ENCODE measurements at regions not wholly inside any gene's neighbourhood (a gene's known extent, or its start where the extent isn't known, plus 50 kb on each side); places are given as distances from the start of the nearest gene placed in this dataset.
"Not testable (repeated sequence)": the region's sequence is repeated elsewhere in the genome, so short reads cannot be mapped to it uniquely, and the experiment has no call there.

DNA sequence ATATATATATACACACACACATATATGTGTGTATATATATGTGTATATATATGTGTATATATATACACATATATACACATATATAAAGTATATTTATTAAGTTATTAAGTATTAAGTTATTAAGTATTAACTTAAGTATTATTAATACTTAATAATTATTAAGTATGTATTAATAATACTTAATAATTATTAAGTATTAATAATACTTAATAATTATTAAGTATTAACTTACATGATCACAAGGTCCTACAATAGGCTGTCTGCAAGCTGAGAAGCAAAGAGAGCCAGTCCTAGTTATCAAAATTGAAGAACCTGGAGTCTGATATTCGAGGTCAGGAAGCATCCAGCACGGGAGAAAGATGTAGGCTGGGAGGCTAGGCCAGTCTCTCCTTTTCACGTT lies 130.1 kb upstream of the FAM3C start:
- TF ChIP-seq POLR2A, POLR2AphosphoS5 (IDR thresholded peaks at IDR 0.05): not testable (repeated sequence)
